ENCODE measurements at regions not wholly inside any gene's neighbourhood (a gene's known extent, or its start where the extent isn't known, plus 50 kb on each side); places are given as distances from the start of the nearest gene placed in this dataset.

GRCh38 chr18:29874519-29875098, 1167.9 kb downstream of the DSC3 start:
- DNase-seq (ENCODE audit: low spot score in 2 of 2): no peak
- TF ChIP-seq CTCF (IDR thresholded peaks at IDR 0.05) (no peak), POLR2A (IDR thresholded peaks at IDR 0.05) (no peak)
- H3K4me3 ChIP-seq (ENCODE audit: low read depth, poor library complexity, severe bottlenecking): no peak overlapping the region
- intact Hi-C loops (cut with DNase I; ENCODE audit: low total_unique reads): no loop called here
- 69 to 77% methylated on average over 3 of the region's 3 CpGs for WGBS, 2 donors

- intact Hi-C loops (cut with DNase I; ENCODE audit: low total_unique reads): no loop called here
- 94% methylated on average over 8 of the region's 8 CpGs for WGBS, 2 donors
- TF ChIP-seq POLR2A (IDR thresholded peaks at IDR 0.05) (no peak), CTCF (IDR thresholded peaks at IDR 0.05) (no peak)
Measured at GRCh38 chr18:29873211-29873610, 1169.3 kb downstream of the DSC3 start.

GRCh38 chr18:29871246-29871645, 1171.3 kb downstream of the DSC3 start:
- TF ChIP-seq POLR2A (IDR thresholded peaks at IDR 0.05): no peak
- no peak for TF ChIP-seq CTCF (IDR thresholded peaks at IDR 0.05)
- intact Hi-C loops (cut with DNase I; ENCODE audit: low total_unique reads): no loop called here
- DNase-seq (ENCODE audit: low spot score in 2 of 2): no peak
- no peak overlapping the region for H3K4me3 ChIP-seq (ENCODE audit: low read depth, poor library complexity, severe bottlenecking)
- 32 to 44% methylated on average over 2 of the region's 2 CpGs for WGBS, 2 donors

More at GRCh38 chr18:29873211-29873610, 1169.3 kb downstream of the DSC3 start:
- H3K4me3 ChIP-seq (ENCODE audit: low read depth, poor library complexity, severe bottlenecking): no peak overlapping the region
- DNase-seq (ENCODE audit: low spot score in 2 of 2): no peak

- 59 to 67% methylated on average over 1 of the region's 1 CpG for WGBS, 2 donors
- H3K4me3 ChIP-seq (ENCODE audit: low read depth, poor library complexity, severe bottlenecking): no peak overlapping the region
- intact Hi-C loops (cut with DNase I; ENCODE audit: low total_unique reads): no loop called here
- TF ChIP-seq POLR2A (IDR thresholded peaks at IDR 0.05) (no peak), CTCF (IDR thresholded peaks at IDR 0.05) (no peak)
- no peak for DNase-seq (ENCODE audit: low spot score in 2 of 2)
Measured at GRCh38 chr18:29862824-29863223, 1179.7 kb downstream of the DSC3 start.

GRCh38 chr18:29855637-29856036, 1186.9 kb downstream of the DSC3 start:
- DNase-seq (ENCODE audit: low spot score in 2 of 2): no peak
- intact Hi-C loops (cut with DNase I; ENCODE audit: low total_unique reads): no loop called here
- TF ChIP-seq POLR2A (IDR thresholded peaks at IDR 0.05): no peak
- no peak for TF ChIP-seq CTCF (IDR thresholded peaks at IDR 0.05)
- H3K4me3 ChIP-seq (ENCODE audit: low read depth, poor library complexity, severe bottlenecking): no peak overlapping the region
- WGBS, 2 donors: 26 to 49% methylated on average over 1 of the region's 1 CpG

GRCh38 chr18:29853126-29853525, 1189.4 kb downstream of the DSC3 start:
- no peak for DNase-seq (ENCODE audit: low spot score in 2 of 2)
- intact Hi-C loops (cut with DNase I; ENCODE audit: low total_unique reads): no loop called here
- H3K4me3 ChIP-seq (ENCODE audit: low read depth, poor library complexity, severe bottlenecking): no peak overlapping the region
- TF ChIP-seq CTCF (IDR thresholded peaks at IDR 0.05) (no peak), POLR2A (IDR thresholded peaks at IDR 0.05) (no peak)

All from lower leg skin (tissue), 4 donors.